NCI-H1417 (cell line): ENCODE measurements at regions not wholly inside any gene's neighbourhood (a gene's known extent, or its start where the extent isn't known, plus 50 kb on each side); places are given as distances from the start of the nearest gene placed in this dataset.

Experiments used
- DNase-seq, 3 experiments: peaks; one replicate each; lab custom pipeline; 2025; lab: John Stamatoyannopoulos, UW

- no peak for DNase-seq
Measured at GRCh38 chr12:111041091-111041490, 120.7 kb upstream of the MYL2 start.

GRCh38 chr12:111040690-111041089, 120.3 kb upstream of the MYL2 start:
- DNase-seq = no peak

GRCh38 chr12:111038941-111039340, 118.6 kb upstream of the MYL2 start:
- DNase-seq = no peak

GRCh38 chr12:111038077-111038476, 117.7 kb upstream of the MYL2 start:
- no peak for DNase-seq

- DNase-seq = peak in 2 of 3 experiments; percentile 16 to 48
Measured at GRCh38 chr12:111037047-111037446, 116.7 kb upstream of the MYL2 start.

GRCh38 chr12:111035578-111036301, 115.4 kb upstream of the MYL2 start:
- DNase-seq = peak in 2 of 3 experiments; percentile 38 to 74

- peak in 2 of 3 experiments; percentile 66 to 68 for DNase-seq
Measured at GRCh38 chr12:111034886-111035577, 114.7 kb upstream of the MYL2 start.

GRCh38 chr12:111034083-111034885, 113.9 kb upstream of the MYL2 start, which contains the start of gene CUX2:
Gene CUX2 (plus strand): TSS chr12:111034165.
- peak in 2 of 3 experiments; percentile 66 to 74 for DNase-seq

GRCh38 chr12:111033281-111034082, 113.1 kb upstream of the MYL2 start:
- DNase-seq = peak in 2 of 3 experiments; percentile 55 to 67

GRCh38 chr12:111032591-111032919, 112.2 kb upstream of the MYL2 start:
- DNase-seq = no peak

- DNase-seq = no peak
Measured at GRCh38 chr12:111031916-111032590, 111.7 kb upstream of the MYL2 start.

GRCh38 chr12:111030800-111031199, 110.4 kb upstream of the MYL2 start:
- no peak for DNase-seq

- DNase-seq = no peak
Measured at GRCh38 chr12:111029732-111030131, 109.4 kb upstream of the MYL2 start.

- no peak for DNase-seq
Measured at GRCh38 chr12:111029305-111029704, 108.9 kb upstream of the MYL2 start.

GRCh38 chr12:111028830-111029229, 108.5 kb upstream of the MYL2 start:
- no peak for DNase-seq

GRCh38 chr12:111027431-111027830, 107.1 kb upstream of the MYL2 start:
- DNase-seq = no peak

- DNase-seq = peak in 1 of 3 experiments; percentile 21
Measured at GRCh38 chr12:111025792-111026430, 105.5 kb upstream of the MYL2 start.

GRCh38 chr12:111025301-111025700, 104.9 kb upstream of the MYL2 start:
- no peak for DNase-seq

GRCh38 chr12:111024205-111024801, 103.9 kb upstream of the MYL2 start:
- DNase-seq = peak; percentile 26 to 77 (median 62)

GRCh38 chr12:111022386-111022785, 102.0 kb upstream of the MYL2 start:
- no peak for DNase-seq
